Upper lobe of left lung (tissue), 6 donors: ENCODE measurements at regions not wholly inside any gene's neighbourhood (a gene's known extent, or its start where the extent isn't known, plus 50 kb on each side); places are given as distances from the start of the nearest gene placed in this dataset.

Source experiments
- ATAC-seq, 2 donors: fragments of 200-7000 bp; cut with Tn5 transposase; one replicate each; pipeline ENCODE4 v1.9.1; 2022; ENCODE audit warnings: mild to moderate bottlenecking in 2 of 2, moderate library complexity in 2 of 2; ENCODE audit not compliant: low FRiP score in 2 of 2
- DNase-seq, 2 donors: peaks; one replicate each; pipeline ENCODE4 v3.0.0-alpha.2; 2019 to 2020
- H3K27ac ChIP-seq, 4 donors: fragments of 200-600 bp; sonication (generic); one replicate each; pipeline ENCODE4 v1.5.1; 2016 to 2019
- H3K27me3 ChIP-seq, 4 donors: fragments of 200-600 bp; sonication (generic); one replicate each; pipeline ENCODE4 v1.5.1; 2017 to 2019
- H3K36me3 ChIP-seq, 4 donors: fragments of 200-600 bp; sonication (generic); one replicate each; pipeline ENCODE4 v1.5.1; 2016 to 2019
- H3K4me1 ChIP-seq, 4 donors: fragments of 200-600 bp; sonication (generic); one replicate each; pipeline ENCODE4 v1.5.1; 2018 to 2019
- H3K4me3 ChIP-seq, 4 donors: fragments of 200-600 bp; sonication (generic); one replicate each; pipeline ENCODE4 v1.5.1; 2017 to 2019; ENCODE audit warnings: mild to moderate bottlenecking in 2 of 4, moderate library complexity in 1 of 4
- H3K9me3 ChIP-seq, 4 donors: fragments of 200-600 bp; sonication (generic); one replicate each; pipeline ENCODE4 v1.5.1; 2018 to 2019
- EP300 ChIP-seq, 4 donors: sonication (generic); formaldehyde crosslinking; IDR thresholded peaks; one replicate each; pipeline ENCODE4 v1.5.1; 2017; ENCODE audit warnings: antibody characterized with exemption in 4 of 4, control low read depth in 2 of 4
- POLR2A ChIP-seq, 4 donors: fragments of 450-650 bp; IDR thresholded peaks; one replicate each; pipeline ENCODE4 v1.5.1; 2016 to 2017; ENCODE audit warnings: antibody characterized with exemption in 4 of 4, mild to moderate bottlenecking in 2 of 4
- POLR2AphosphoS5 ChIP-seq, 2 donors: sonication (generic); formaldehyde crosslinking; IDR thresholded peaks; one replicate each; pipeline ENCODE4 v1.5.1; 2017; ENCODE audit warnings: antibody characterized with exemption in 2 of 2
- WGBS, 2 donors: methylation state at CpG; one replicate each; pipeline ENCODE4 v1.1.5; 2017 to 2018; 5-methylcytosine and 5-hydroxymethylcytosine counted together
- TF ChIP-seq, protein P1 (sequence below), 6 experiments: fragments of 450-650 bp in 4 of 6; fragments of 200-600 bp in 2 of 6; sonication (generic) in 2 of 6; IDR thresholded peaks; one replicate each; pipeline ENCODE4 v1.5.1; 2016 to 2019; ENCODE audit warnings: antibody characterized with exemption in 6 of 6
- donor health status: DM: no; HTN: no; CAD: no; lungs with moderate emphysema.
- donor health status: DM: no; HTN: yes; CAD: no; lungs with severe emphysema.

DNA sequence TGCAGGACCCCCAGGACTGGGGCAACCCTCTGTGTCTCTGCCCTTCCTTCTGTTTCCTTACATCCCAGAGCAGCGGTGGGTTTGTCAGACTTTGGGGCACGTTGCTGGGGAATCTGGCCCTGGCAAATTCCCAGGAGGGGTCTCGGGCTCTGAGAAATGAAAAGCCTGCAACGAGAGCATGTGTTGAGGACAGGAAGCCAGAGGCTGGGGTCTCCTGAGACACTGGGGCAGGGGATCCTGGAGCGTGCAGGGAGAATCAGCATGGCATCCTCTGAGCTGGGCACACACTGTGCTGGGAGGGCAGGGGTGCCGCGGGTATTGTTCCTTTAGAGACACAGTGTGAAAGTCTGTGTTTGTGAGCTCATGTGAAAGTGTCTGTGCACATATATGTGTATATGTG, 279.9 kb upstream of the PPP2R2D start:
- DNase-seq (no peak), ATAC-seq (peak in 1 of 2 donors; percentile 9)
- no peaks in the 10 kb centered on the region for H3K27me3 ChIP-seq
- WGBS, 2 donors, result 79 to 100% methylated on average over 2 to 7 of the region's 7 CpGs
- no peak overlapping the region for H3K4me3 ChIP-seq
- H3K36me3 ChIP-seq, result no peaks in the 10 kb centered on the region
- H3K4me1 ChIP-seq, result no peaks in the 10 kb centered on the region
- TF ChIP-seq POLR2A (IDR thresholded peaks at IDR 0.05) (no peak), EP300 (IDR thresholded peaks at IDR 0.05) (no peak), POLR2AphosphoS5 (IDR thresholded peaks at IDR 0.05) (no peak)
- TF ChIP-seq, protein P1, sequence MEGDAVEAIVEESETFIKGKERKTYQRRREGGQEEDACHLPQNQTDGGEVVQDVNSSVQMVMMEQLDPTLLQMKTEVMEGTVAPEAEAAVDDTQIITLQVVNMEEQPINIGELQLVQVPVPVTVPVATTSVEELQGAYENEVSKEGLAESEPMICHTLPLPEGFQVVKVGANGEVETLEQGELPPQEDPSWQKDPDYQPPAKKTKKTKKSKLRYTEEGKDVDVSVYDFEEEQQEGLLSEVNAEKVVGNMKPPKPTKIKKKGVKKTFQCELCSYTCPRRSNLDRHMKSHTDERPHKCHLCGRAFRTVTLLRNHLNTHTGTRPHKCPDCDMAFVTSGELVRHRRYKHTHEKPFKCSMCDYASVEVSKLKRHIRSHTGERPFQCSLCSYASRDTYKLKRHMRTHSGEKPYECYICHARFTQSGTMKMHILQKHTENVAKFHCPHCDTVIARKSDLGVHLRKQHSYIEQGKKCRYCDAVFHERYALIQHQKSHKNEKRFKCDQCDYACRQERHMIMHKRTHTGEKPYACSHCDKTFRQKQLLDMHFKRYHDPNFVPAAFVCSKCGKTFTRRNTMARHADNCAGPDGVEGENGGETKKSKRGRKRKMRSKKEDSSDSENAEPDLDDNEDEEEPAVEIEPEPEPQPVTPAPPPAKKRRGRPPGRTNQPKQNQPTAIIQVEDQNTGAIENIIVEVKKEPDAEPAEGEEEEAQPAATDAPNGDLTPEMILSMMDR (IDR thresholded peaks at IDR 0.05), result no peak
- no peaks in the 10 kb centered on the region for H3K9me3 ChIP-seq
- H3K27ac ChIP-seq, result no peak overlapping the region

DNA sequence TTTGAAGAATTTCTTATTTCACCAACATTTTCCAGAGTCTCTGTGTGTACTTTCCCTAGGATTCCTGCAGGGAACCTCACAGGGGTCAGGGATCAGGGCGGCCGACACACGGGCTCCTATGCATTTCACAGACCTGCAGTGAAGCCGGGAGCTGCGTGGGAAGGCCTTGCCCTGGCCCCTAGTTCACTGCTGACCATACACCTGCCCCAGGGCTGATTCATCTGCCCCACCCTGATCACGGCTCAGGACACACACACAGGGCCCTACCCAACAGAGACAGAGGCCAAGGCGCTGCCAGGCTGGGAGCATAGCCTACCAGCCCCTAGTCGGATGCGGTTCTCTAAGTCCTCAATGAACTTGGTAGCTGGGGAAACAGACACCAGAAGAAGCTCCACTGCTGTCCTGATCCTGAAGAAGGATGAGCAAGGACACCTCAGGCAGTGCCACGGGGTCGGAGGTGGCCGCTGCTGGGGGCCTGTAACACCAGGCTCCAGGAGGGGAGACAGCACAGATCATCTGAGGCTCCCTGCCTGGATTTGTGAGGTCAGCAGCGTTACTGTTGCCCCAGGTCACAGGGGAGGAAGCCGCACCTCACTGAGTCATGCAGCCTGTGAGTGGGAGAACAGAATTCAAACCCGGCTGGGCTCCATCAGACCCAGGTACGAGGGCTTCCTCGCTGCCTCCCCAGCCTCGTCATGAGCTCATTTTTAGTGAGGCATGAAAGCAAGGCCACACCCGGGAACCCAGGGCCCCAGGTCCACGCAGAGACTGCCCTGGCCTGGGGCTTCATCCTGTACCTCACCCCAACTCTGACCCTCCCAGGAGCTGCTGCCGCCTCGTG, 278.8 kb upstream of the PPP2R2D start:
- Histone ChIP-seq H3K27me3 (no peaks in the 10 kb centered on the region), H3K36me3 (no peaks in the 10 kb centered on the region), H3K4me3 (no peak overlapping the region), H3K9me3 (no peaks in the 10 kb centered on the region), H3K4me1 (no peaks in the 10 kb centered on the region), H3K27ac (no peak overlapping the region)
- no peak for ATAC-seq
- peak in 1 of 2 donors; percentile 36 for DNase-seq
- TF ChIP-seq POLR2AphosphoS5 (IDR thresholded peaks at IDR 0.05) (no peak), POLR2A (IDR thresholded peaks at IDR 0.05) (no peak), EP300 (IDR thresholded peaks at IDR 0.05) (no peak)
- TF ChIP-seq, protein P1 (IDR thresholded peaks at IDR 0.05), result no peak
- WGBS, 2 donors, result 86 to 89% methylated on average over 14 to 21 of the region's 22 CpGs

DNA sequence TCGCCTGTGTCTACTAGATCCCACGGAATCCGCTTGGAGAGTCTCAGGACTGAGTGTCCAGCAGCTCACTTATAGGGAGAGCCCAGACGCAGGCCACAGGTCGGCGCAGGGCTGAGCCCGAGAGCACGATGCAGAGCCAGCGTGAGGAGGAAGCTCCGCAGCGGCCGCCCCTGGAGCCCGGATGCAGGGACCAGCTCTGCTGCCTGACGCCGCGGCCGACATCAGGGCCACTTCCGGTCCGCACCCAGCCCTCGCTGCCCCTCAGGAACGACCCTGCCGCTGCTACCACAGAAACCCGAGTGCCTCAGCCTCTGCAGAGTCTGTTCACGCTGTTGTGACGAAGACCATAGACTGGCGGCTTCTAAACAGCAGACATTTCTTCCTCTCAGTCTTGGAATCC, 275.8 kb upstream of the PPP2R2D start:
- H3K4me3 ChIP-seq, result no peak overlapping the region
- H3K36me3 ChIP-seq, result no peaks in the 10 kb centered on the region
- H3K4me1 ChIP-seq, result no peaks in the 10 kb centered on the region
- H3K9me3 ChIP-seq, result no peaks in the 10 kb centered on the region
- TF ChIP-seq POLR2AphosphoS5 (IDR thresholded peaks at IDR 0.05) (no peak), POLR2A (IDR thresholded peaks at IDR 0.05) (no peak), EP300 (IDR thresholded peaks at IDR 0.05) (no peak)
- TF ChIP-seq, protein P1 (IDR thresholded peaks at IDR 0.05), result no peak
- no peak for ATAC-seq
- DNase-seq, result peak in 1 of 2 donors; percentile 78
- no peak overlapping the region for H3K27ac ChIP-seq
- no peaks in the 10 kb centered on the region for H3K27me3 ChIP-seq
- WGBS, 2 donors, result 92 to 93% methylated on average over 15 to 26 of the region's 26 CpGs

DNA sequence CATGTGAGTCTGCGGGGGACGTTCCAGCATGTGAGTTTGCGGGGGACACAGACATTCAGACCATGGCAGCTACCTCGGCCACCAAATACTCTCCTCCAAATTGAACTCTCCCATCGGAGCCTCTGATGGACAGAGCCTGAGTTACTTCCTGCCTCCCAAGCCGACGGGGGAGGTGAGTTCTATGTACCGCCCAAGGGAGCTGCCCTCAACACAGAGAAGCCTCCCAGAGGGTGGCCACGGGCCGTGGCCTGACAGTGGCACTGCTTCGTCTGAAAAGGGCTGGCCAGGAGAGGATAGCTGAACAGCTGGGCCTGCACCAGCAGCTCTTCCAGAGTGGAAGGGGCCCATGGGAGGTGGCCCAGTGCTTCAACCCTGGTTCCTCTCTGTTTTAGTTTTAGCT, 274.5 kb upstream of the PPP2R2D start:
- H3K4me3 ChIP-seq, result no peak overlapping the region
- no peak for TF ChIP-seq POLR2A (IDR thresholded peaks at IDR 0.05)
- TF ChIP-seq POLR2AphosphoS5 (IDR thresholded peaks at IDR 0.05), result no peak
- no peak for TF ChIP-seq EP300 (IDR thresholded peaks at IDR 0.05)
- TF ChIP-seq, protein P1 (IDR thresholded peaks at IDR 0.05), result no peak
- no peaks in the 10 kb centered on the region for H3K27me3 ChIP-seq
- ATAC-seq (no peak), DNase-seq (no peak)
- H3K27ac ChIP-seq, result no peak overlapping the region
- no peaks in the 10 kb centered on the region for H3K36me3 ChIP-seq
- H3K9me3 ChIP-seq, result no peaks in the 10 kb centered on the region
- no peaks in the 10 kb centered on the region for H3K4me1 ChIP-seq
- 88 to 90% methylated on average over 10 to 11 of the region's 11 CpGs for WGBS, 2 donors
